Right forelimb (tissue), 1 donor: ENCODE measurements at regions not wholly inside any gene's neighbourhood (a gene's known extent, or its start where the extent isn't known, plus 50 kb on each side); places are given as distances from the start of the nearest gene placed in this dataset.
"Not testable (repeated sequence)": the region's sequence is repeated elsewhere in the genome, so short reads cannot be mapped to it uniquely, and the experiment has no call there.

Experiments
- DNase-seq: peaks from one replicate; pipeline ENCODE4 v3.0.0-alpha.2; 2018

DNA sequence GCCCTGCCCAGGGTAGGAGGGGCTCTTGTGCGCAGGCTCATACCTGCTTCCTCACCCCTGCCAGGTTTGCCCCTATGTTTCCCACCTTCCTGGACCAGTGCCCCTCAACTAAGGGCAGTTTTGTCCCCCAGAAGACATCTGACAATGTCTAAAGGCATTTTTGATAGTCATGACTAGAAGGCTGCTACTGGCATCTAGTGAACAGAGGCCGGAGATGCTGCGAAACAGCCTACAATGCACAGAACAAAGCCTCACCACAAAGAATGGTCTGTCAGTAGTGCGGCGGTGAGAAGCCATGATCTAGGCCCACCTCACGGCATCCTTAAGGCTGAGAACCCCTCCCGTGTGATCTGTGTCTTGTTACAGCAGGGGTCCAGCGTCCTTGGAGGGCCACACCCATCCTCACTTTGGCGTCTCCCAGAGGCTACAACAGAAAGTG lies 96.0 kb downstream of the TMEM17 start:
- DNase-seq = no peak

DNA sequence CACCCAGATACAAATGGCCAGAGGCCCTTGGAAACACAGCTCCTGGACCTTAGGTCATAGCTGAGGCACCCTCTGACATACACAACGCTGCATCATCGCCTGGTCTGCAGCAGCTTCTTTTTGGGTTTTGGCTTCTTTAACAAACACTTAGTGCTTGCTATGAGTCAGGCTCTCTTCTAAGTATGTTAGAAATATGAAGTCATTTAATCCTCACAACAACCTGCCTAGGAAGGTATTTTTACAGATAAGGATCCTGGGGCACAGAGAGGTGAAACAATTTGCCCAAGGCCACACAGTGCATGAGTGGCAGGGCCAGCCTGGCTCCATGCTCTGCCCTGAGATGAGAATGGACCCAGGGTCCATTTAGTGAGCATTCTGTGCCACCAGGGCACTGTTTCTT lies 96.6 kb downstream of the TMEM17 start:
- DNase-seq = no peak

DNA sequence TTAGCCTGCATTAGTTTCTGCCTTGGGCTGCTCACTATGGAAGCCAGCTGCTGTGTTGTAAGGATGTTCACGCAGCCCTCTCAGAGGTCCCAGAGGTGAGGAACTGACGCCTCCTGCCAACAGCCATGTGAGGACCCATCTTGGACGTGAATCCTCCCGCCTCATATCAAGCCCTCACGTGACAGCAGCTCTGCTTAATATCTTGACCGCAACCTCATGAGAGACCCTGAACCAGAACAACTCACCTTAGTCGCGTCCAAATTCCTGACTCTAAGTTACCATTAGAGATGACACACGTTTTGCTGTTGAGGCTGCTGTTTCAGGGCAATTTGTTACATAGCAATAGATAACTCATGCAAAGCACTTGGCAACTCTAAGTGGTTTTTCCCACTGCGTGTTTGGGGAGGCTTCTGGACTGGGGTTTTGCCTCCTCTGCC lies 97.7 kb downstream of the TMEM17 start:
- DNase-seq = no peak

DNA sequence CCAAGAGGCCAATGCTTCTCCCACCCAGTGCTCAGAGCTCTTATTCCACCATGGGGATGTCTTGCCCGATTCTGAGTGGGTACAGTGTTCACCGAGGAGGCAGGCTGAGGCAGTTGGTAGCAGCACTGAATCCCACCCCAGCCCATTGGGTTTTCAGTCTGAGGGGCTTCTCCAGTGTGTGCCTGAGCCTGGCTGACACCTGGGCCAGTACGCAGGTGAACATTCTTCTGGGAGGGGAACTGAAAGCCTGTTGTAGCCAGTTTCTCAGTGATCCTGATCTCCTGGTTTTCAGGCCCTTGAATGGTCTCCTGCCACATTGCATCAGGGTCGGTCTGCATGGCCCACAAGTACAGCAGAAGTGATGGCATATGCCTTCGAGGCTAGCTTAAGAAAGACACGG lies 98.2 kb downstream of the TMEM17 start:
- no peak for DNase-seq

DNA sequence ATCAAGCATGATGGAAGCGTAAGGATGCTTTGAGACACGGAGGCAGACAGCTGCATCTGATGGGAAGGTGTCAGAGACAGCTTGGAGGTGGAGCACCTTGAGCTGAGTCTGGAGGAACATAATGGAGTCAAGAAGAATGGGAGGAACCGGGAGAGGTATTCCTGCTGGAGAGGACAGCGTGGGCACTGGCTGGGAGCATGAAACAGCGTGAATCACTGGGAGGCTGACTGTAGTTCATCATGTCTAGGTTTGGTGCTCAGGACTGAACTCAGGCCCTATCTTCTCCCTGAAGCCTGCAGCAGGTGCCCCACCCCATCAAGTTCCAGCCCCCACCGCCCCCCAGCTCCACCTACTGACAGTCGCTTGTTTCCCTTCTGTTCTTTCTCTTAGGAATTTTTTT lies 98.6 kb downstream of the TMEM17 start:
- no peak for DNase-seq

DNA sequence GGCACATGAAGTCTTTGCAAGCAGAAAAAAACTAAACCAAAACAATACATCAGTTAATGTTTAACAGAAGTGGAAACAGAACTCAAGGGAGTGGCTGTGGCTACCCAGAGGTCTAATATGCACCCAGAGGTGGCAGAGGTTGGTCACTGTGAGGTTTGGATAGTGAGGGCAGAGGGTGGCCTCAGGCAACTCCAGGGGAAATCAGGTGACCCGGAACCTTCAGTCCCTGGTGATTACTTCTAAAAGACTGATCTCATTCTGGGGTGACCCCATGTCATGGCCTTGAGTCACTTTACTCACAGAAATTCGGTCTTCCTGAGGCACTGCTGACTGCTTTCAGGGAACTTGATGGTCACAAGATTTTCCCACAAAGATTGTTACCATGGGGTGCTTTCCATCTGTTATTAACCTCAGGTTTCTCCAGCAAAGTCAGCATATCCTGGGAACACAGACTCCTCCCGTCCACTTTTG lies 99.4 kb downstream of the TMEM17 start:
- DNase-seq = no peak

DNA sequence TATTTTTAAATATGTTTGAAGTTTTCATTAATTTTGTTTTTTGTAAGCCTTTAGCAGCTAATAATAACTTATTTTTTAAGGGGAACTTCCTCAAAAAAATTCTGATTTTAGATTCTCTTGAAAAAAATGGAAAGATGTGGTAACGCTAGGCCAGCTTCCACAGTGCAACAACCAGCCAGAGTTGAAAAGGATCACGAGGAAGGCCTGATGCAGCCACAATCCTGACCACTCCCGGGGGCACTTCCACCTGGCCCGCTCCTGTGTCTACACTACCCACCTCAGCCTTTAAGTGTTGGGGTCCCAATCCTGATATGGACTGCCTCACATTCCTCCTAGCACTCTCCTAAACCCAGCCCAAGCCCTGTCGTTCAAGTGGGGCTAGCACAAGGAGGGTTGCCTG lies 101.1 kb downstream of the TMEM17 start:
- no peak for DNase-seq

DNA sequence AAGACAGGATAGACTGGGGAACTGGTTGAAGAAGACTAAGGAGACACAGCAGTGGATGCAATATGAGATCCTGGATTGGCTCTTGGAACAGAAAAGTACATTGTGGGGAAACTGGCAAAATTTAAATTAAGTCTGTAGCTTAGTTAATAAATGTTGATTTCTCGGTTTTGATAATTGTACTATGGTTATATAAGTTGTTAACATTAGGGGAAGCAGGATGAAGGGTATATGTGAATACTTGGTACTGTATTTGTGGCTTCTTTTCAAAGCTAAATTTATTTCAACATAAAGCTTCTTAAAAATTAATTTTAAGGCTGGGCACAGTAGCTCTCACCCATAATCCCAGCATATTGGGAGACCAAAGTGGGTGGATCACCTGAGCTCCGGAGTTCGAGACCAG lies 103.8 kb downstream of the TMEM17 start:
- DNase-seq = no peak

DNA sequence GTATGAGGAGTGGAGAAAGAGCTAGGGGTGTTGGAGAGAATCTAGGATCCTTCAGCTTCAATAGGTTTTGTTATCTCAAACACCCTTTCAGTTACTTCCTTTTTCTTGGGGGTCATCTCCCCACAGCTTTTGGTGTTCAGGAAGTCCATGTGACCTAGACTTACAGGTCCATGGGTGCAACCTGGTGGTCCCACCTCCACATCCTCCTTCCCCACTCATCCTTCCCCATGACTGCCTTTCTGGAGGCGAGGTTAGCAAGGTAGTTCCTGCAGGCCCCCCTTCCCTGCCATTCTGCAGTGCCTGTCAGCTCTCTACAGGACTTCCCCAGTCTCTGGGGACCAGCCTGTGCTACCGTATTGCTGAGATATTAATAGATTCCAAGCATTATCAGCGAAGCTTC lies 107.6 kb downstream of the TMEM17 start:
- DNase-seq = no peak

DNA sequence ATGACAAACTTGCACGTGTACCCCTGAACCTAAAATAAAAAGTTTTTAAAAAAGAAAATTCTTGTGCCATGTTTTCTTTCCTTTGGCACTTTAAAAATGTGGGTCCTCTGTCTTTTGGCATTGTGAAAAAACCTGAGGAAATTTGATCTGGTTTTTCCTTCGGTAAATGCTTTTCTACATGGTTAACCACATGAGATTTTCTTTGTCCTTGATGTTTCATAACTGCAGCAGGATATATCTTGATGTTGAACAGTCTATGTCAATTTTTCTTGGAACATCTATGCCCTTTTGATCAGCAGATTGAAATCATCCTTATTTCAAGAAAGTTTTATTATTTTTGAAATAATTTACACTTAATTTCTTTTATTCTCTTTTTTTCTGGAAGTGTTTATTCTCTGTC lies 109.1 kb downstream of the TMEM17 start:
- DNase-seq = no peak

DNA sequence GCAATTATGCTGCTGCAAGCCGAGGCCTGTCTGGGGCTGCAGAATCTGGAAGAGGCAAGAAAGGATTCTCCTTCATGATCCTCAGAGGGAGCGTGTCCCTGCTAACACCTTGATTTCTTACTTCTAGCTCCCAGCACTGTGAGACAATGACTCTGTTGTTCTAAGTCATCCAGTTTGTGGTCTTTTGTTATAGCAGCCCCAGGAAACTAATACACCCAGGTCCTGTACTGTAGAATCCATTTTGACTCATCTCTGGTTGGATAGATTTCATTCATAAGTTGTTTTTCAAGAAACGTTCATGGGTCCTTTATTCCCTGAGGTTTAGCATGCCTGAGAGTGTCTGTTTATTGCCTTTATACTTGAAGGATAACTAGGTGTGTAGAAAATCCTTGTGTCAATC lies 112.7 kb downstream of the TMEM17 start:
- no peak for DNase-seq

DNA sequence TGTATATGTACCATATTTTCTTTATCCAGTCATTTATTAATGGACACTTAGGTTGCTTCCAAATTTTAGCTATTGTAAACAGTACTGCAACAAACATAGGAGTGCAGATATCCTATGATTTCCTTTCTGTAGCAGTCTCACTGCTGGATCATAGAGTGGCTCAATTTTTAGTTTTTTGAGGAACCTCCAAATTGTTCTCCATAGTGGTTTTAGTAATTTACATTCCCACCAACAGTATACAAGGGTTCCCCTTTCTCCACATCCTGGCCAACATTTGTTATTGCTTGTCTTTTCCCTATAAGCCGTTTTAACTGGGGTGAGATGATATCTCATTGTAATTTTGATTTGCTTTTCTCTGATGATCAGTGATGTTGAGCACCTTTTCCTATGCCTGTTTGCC lies 114.3 kb downstream of the TMEM17 start:
- DNase-seq = no peak

DNA sequence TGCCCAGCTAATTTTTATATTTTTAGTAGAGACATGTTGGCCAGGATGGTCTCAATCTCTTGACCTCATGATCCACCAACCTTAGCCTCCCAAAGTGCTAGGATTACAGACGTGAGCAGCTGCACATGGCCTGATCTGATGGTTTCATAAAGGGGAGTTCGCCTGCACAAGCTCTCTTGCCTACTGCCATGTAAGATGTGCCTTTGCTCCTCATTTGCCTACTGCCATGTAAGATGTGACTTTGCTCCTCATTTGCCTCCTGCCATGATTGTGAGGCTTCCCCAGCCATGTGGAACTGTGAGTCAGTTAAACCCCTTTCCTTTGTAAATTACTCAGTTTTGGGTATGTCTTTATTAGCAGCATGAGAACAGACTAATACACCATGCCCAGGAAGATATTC lies 119.6 kb downstream of the TMEM17 start:
- not testable (repeated sequence) for DNase-seq

DNA sequence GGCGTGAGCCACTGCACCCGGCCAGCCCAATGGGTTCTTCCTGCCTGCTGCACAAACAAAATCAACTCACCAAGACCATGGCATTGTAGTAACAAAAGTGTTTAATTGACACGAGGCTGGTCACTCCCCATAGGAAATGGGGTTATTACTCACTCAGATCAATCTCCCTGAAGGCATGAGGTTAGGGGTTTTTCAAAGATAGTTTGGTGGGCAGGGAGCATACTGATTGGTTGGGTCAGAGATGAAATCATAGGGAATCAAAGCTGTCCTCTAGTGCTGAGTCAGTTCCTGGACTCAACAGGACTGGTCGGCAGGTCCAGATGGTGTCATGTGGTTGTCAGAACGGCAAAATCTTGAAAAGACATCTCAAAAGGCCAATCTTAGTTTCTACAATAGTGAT lies 122.1 kb downstream of the TMEM17 start:
- no peak for DNase-seq

DNA sequence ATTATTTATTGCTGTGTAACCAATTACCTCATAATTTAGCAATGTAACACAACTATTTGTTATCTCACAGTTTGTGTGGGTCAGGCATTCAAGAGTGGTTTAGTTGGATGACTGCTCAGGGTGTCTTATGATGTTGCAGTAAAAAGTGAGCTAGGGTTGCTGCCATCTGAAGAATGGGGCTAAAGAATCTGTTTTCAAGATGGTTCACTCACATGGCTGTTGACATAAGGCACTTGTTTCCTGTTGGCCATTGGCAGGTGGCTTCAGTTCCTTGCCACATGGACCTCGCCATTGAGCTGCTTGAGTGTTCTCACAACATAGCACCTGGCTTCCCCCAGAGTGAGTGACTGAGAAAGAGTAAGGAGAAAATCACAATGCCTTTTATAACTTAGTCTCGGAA lies 123.2 kb downstream of the TMEM17 start:
- DNase-seq = no peak

DNA sequence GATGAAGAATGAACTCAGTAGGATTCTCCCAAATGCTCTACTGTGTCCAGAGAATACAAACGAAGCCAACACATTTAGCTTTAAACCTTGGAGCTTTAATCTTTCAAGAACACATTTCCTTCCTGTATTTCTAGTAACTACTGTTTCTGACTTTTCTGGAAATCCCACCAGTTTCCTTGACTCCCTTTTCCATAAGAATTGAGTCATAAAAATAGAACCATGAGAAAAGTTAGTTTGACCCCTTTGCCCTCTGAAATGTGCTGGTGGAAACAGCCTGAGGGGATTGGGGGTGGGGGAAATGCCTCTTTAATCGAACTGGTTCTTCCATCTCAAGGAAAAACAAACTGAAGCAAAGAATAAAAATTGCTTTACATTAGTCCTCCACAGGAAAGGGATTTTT lies 123.9 kb downstream of the TMEM17 start:
- DNase-seq = no peak

DNA sequence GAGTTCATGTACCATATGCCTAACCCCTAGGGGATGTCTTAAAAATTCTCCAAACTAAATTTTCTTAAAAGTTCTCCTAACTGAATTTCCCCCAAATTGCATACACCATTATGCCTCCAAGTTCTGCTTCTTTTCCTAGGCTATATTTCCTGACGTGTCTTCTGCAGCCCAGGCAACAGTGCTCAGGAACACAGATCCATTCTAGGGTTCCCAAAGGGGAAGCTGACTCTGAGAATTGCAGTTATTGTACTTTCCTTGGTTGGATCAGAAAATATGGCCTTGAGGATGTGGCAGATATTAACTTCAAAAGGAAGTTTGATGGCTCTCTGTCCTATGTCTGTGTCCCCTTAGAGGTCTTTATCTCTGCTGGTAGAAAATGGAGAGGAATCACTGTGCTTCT lies 124.3 kb downstream of the TMEM17 start:
- no peak for DNase-seq

DNA sequence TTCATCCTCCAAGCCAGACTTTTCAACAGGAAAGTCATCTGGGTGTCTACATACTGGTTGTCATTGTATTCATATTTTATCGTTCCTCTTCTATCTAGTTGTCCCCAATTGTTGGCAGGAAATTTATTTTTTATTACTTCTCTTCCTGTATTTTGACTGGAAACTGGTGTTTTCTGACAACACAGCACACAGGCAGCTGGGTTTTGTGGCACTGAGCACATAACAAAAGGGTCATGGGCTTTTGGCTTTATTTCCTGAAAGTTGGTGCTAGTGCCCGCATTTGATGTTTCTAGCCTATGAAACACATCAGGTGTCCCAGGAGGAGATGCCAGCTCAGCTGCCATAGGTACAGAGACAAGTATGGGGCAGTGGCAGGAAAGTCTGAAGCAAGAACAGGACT lies 126.4 kb downstream of the TMEM17 start:
- DNase-seq = no peak

DNA sequence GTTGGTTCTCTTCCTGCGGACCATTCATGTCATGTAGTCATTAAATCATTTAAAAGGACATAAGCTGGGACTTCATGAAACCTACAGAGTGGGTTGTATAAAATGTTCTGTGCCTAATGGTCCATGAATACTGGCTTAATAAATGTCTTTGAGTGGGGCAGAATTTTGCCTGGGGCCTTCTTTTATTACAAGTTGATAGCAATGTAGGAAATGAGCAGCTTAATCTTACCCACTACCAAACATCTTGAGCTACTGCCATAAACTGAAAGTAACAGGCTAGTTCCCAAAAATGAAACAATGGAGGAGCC lies 130.9 kb downstream of the TMEM17 start:
- DNase-seq = no peak

DNA sequence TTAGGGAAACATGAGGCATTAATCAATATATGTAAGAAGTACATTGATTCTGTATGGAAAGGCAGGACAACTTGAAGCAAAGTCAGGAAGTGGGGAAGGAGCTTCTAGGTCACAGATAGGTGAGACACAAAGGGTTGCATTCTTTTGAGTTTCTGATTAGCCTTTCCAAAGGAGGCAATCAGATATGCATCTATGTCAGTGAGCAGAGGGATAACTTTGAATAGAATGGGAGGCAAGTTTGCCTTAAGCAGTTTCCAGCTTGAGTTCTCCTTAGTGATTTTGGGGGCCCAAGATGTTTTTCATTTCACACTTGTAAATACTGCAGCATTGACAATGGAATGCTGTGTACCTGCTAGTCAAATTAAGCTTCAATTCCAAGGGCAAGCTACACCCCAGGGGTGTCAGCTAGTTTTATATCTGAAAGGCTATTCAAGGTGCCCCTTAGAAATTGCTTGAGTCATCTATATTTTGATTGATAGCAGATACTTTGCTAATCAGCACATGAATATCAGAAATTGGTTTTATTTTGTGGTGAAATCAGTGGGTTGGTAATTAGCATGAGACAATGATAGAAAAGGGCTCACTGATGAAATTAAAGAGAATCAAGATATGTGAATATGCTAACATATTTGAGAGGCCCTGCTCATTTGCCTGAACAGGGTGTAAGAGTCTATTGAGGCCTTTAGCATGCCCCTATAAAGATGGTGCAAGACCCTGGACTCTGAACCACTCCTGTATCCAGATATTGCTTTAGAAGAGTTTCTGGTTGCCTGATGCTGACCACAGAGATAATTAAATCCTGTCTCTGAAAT lies 131.5 kb downstream of the TMEM17 start:
- no peak for DNase-seq

DNA sequence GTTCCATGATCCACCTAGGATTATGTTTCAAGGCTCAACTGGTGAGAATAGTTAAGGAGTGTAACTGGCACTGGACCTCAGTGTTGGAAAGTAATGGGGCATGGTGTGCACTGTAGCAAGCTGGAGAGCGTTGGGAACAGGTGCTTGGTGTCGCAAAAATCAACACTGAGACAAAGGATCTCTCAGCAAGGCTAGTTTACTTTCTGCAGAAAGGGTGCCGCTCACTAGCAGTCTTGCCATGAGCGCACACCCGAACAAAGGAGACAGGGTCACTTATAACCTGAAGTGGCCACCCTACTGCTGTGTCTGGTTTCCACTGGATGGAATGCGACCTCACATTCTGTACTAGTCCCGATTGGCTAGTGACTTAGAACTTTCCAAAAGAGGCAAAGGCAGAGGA lies 133.2 kb downstream of the TMEM17 start:
- DNase-seq = no peak

DNA sequence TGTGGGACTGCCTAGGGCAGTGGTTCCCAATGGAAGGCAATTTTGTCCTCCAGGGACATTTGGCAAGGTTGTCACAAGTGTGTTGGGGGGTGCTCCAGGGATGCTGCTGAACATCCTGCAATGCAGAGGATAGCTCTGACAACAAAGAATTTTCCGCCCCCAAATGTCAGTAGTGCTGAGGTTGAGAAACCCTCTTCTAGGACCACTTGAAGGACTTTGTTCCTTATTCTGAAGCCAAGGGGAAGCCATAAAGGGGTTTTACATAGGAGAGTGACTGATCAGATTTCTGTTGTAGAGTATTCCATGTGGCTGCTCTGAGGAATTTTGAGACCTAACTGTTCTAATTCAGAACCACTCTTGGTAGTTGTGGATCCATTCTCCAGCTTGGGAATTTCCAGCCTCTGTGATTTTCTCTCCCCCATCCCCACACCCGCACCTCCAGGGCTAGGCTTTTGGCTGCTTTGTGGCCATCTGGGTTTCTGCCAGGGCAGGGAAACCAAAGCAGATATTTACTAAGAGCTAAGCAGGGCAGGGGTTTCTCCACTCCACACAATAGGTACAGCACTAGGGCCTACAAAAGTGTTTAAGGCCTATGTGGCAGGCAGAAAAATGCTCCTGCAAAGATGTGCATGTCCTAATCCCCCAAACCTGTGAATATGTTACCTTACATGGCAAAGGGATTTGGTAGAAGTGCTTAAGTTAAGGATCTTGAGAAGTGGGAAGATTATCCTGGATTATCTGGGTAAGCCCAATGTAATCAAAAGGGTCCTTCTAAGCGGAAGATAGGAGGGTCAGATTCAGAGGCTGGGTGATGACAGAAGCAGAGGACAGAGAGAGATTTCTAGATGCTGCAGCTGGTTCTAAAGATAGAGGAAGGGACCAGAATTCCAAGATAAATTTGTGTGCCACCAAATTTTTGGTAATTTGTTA lies 135.4 kb downstream of the TMEM17 start:
- DNase-seq = no peak

DNA sequence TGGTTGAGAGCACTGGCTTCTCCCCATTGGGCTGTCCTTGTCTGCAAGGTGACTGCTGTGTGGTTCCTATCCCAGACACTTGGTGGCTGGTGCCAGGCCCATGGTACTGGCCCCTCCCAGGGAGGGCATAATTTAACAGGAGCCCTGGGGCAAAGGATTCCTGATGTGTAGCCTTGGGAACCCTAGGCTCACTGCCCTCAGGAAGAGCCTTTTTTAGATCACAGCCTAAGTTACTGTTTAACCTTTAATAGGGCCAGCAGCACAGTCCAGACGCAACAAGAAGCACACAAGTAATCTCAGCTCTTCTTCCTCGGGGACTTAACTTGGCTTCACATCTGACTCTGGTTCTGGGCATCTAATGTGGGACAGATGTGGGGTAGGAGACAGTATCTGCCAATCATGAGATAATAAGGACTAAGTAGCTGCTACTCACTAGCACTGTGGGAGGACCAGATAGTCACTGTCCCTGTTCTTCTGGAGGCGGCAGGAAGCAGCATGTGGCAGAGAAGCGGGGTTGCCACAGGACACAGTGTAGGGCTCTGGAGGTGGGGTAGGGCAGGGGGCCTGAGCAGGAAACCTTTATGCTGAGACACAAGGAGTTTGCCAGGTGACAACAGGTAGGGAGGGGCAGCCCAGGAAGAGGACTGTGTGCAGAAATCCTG lies 136.3 kb downstream of the TMEM17 start:
- no peak for DNase-seq
